Kidney (tissue), 13 donors: ENCODE measurements at regions not wholly inside any gene's neighbourhood (a gene's known extent, or its start where the extent isn't known, plus 50 kb on each side); places are given as distances from the start of the nearest gene placed in this dataset.

Source experiments
- DNase-seq, 5 donors: peaks; one replicate each; pipeline ENCODE4 v3.0.0-alpha.2; 2013 to 2020
- FAIRE-seq: peaks from 2 replicates; lab custom pipeline; 2012; peaks lifted over from hg19 to GRCh38; lab: Jason Lieb, UNC
- H3K27ac ChIP-seq, 2 donors: one replicate each; pipeline ENCODE4 v1.7.0; 2013; ENCODE audit warnings: low read depth in 2 of 2, low read length in 2 of 2, inconsistent platforms in 1 of 2
- H3K27me3 ChIP-seq: one replicate; pipeline ENCODE4 v1.7.1; 2013; ENCODE audit warnings: low read length, inconsistent platforms; ENCODE audit not compliant: control insufficient read depth, insufficient read depth
- H3K36me3 ChIP-seq, 3 donors: one replicate each; pipeline versions ENCODE4 v1.7.0 to v1.7.1; 2013; ENCODE audit warnings: low read length in 3 of 3, control low read depth in 1 of 3, inconsistent platforms in 1 of 3; ENCODE audit not compliant: insufficient read depth in 3 of 3, control insufficient read depth in 2 of 3
- H3K4me1 ChIP-seq, 3 donors: one replicate each; pipeline versions ENCODE4 v1.7.0 to v1.7.1; 2013; ENCODE audit warnings: low read length in 3 of 3, inconsistent platforms in 1 of 3, low read depth in 1 of 3; ENCODE audit not compliant: control insufficient read depth in 2 of 3, insufficient read depth in 2 of 3
- H3K4me3 ChIP-seq, 3 donors: one replicate each; pipeline versions ENCODE4 v1.7.0 to v1.8.1; 2013; ENCODE audit warnings: low read length in 3 of 3, control low read depth in 1 of 3, inconsistent platforms in 1 of 3
- H3K9ac ChIP-seq, 3 donors: one replicate each; pipeline versions ENCODE4 v1.7.0 to v1.7.1; 2013; ENCODE audit warnings: low read length in 3 of 3, control low read depth in 1 of 3, inconsistent platforms in 1 of 3
- H3K9me3 ChIP-seq, 3 donors: one replicate each; pipeline versions ENCODE4 v1.7.0 to v1.7.1; 2013; ENCODE audit warnings: low read length in 3 of 3, control low read depth in 1 of 3, inconsistent platforms in 1 of 3; ENCODE audit not compliant: control insufficient read depth in 2 of 3, insufficient read depth in 1 of 3
- CTCF ChIP-seq: IDR thresholded peaks from 3 replicates; pipeline ENCODE4 v1.5.1; 2012; ENCODE audit warnings: mild to moderate bottlenecking, moderate library complexity, borderline replicate concordance; ENCODE audit not compliant: insufficient read depth; ENCODE audit errors: extremely low read depth
- intact Hi-C: fragments of 100-400 bp; cut with DNase I; formaldehyde crosslinking; loops from one replicate; pipeline ENCODE4 v1.11.1; 2022
- donor health status: control.
- donor health status: control.
- donor health status: control.
- donor health status: control.
- donor health status: control.
- donor health status: DM: yes; HTN: yes; CAD: no.
- donor health status: Normal renal cell carcinoma (clear cell type).

GRCh38 chr5:118156181-118156580 is 832.2 kb downstream of the DTWD2 start:
- no peak overlapping the region for H3K4me3 ChIP-seq
- TF ChIP-seq CTCF = no peak
- H3K9ac ChIP-seq = no peak overlapping the region
- H3K27me3 ChIP-seq = no peaks in the 10 kb centered on the region
- FAIRE-seq (no peak), DNase-seq (no peak)
- H3K36me3 ChIP-seq = no peaks in the 10 kb centered on the region
- H3K9me3 ChIP-seq = no peaks in the 10 kb centered on the region
- H3K27ac ChIP-seq = no peak overlapping the region
- intact Hi-C loops = no loop called here
- no peaks in the 10 kb centered on the region for H3K4me1 ChIP-seq

DNA sequence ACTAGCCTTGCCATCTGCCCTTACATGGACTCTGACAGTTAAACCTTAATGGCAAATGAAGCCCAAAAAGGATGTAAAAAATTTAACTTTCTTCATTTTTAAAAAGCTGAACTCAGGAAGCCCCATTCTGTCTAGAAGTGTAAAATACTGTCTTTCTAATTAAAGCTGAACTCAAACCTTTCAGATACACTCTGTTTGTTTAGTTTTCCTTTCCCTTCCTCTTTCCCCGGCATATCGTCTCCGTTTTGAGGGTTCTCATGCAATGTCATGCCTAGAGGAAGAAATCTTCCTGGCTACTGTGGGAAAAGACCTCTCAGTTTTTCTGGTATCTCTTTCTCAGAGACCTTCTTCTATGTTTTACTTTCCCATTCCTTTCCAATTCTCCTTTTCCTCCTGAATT is 841.5 kb downstream of the DTWD2 start:
- intact Hi-C loops = no loop called here
- TF ChIP-seq CTCF = no peak
- H3K4me1 ChIP-seq = no peaks in the 10 kb centered on the region
- H3K9me3 ChIP-seq = no peaks in the 10 kb centered on the region
- DNase-seq (no peak), FAIRE-seq (no peak)
- H3K36me3 ChIP-seq = no peaks in the 10 kb centered on the region
- H3K9ac ChIP-seq = no peak overlapping the region
- no peak overlapping the region for H3K4me3 ChIP-seq
- no peak overlapping the region for H3K27ac ChIP-seq
- H3K27me3 ChIP-seq = no peaks in the 10 kb centered on the region

DNA sequence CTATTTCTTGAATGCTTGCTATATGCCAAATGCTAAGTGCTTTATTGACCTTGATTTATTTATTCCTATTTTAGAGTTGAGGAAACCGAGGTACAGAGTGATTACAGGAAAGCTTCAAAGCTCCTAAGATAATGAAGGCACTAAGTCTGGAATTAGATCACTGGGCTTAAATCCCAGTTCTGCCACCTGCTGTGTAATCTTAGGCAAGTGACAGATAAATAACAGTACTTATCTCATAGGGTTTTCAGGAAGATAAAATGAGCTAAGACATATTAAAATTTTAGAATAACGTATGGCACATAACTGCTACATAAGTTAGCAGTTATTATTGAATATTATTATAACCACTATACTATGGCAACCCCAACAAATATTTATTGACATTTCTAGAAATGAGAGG is 843.8 kb downstream of the DTWD2 start:
- no peak overlapping the region for H3K27ac ChIP-seq
- DNase-seq (no peak), FAIRE-seq (no peak)
- no peaks in the 10 kb centered on the region for H3K4me1 ChIP-seq
- H3K9me3 ChIP-seq = no peaks in the 10 kb centered on the region
- intact Hi-C loops = no loop called here
- H3K27me3 ChIP-seq = no peaks in the 10 kb centered on the region
- H3K4me3 ChIP-seq = no peak overlapping the region
- H3K9ac ChIP-seq = no peak overlapping the region
- no peak for TF ChIP-seq CTCF
- H3K36me3 ChIP-seq = no peaks in the 10 kb centered on the region

DNA sequence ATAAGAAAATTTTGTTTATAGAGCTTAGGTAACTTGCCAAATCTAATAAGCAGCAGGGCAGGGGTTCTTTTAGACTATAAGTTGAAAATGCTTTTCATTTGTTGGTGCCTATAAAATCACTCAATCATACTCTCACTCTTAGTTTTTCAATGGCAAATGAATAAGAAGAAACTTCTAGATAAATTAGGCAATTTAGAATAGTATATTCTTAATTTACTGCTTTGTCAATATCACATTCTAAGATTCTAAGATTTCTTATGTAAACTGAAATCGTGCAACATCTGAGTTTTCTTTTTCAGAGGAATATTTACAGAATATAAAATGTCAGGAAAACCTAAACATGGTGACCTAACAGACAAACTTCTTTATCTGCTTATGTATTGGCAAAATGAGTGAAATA is 849.0 kb downstream of the DTWD2 start:
- Histone ChIP-seq H3K4me1 (no peaks in the 10 kb centered on the region), H3K27ac (no peak overlapping the region), H3K9ac (no peak overlapping the region), H3K9me3 (no peaks in the 10 kb centered on the region), H3K36me3 (no peaks in the 10 kb centered on the region), H3K27me3 (no peaks in the 10 kb centered on the region), H3K4me3 (no peak overlapping the region)
- FAIRE-seq (no peak), DNase-seq (no peak)
- TF ChIP-seq CTCF = no peak
- intact Hi-C loops = no loop called here
